B cell (primary cell): ENCODE measurements at regions not wholly inside any gene's neighbourhood (a gene's known extent, or its start where the extent isn't known, plus 50 kb on each side); places are given as distances from the start of the nearest gene placed in this dataset.

Experiments
- EZH2 ChIP-seq: IDR thresholded peaks from 2 replicates; pipeline ENCODE4 v1.6.1; 2012; ENCODE audit warnings: borderline replicate concordance, low read depth, mild to moderate bottlenecking, moderate library complexity, low read length; ENCODE audit not compliant: insufficient read depth, poor library complexity, severe bottlenecking
- TF ChIP-seq, protein P1 (sequence below): fragments of 200-600 bp; IDR thresholded peaks from one replicate; pipeline ENCODE4 v1.8.0; 2022; ENCODE audit warnings: antibody characterized with exemption, mild to moderate bottlenecking

DNA sequence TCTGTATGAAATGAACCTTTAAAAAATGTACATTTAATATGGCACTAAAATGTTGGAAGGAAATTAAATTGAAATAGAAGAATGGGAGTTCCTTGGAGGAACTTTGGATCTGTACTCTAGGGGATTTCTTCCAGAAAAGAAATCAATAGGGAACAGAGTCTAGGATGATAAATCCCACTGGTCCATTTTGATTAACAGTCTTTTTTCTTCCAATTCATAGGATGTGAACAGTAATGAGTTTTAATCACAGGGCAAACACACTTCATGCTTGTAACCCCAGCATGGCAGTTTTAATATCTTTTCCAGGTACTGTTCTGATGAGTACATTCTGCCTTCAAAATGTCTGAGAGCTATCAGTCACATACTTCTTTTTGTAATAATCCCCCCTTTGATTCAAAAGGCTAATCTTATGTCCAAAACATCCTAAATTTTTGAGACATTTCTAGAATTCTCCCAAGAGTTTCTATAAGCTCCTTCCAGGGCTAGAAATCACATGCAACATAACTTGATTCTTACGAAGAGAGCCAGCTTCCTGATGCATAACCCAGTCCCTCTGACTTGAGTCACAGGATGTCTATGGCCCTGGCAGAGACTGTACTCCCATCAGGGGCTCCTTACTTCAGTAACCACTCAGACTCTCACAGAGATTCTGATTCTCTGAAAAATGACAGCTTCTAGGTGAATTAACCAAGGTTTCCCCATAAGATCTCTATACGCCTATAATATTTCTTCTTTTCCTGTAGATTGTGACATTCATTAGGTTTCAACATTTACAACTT is 112.9 kb downstream of the SLC36A4 start:
- TF ChIP-seq, protein P1, sequence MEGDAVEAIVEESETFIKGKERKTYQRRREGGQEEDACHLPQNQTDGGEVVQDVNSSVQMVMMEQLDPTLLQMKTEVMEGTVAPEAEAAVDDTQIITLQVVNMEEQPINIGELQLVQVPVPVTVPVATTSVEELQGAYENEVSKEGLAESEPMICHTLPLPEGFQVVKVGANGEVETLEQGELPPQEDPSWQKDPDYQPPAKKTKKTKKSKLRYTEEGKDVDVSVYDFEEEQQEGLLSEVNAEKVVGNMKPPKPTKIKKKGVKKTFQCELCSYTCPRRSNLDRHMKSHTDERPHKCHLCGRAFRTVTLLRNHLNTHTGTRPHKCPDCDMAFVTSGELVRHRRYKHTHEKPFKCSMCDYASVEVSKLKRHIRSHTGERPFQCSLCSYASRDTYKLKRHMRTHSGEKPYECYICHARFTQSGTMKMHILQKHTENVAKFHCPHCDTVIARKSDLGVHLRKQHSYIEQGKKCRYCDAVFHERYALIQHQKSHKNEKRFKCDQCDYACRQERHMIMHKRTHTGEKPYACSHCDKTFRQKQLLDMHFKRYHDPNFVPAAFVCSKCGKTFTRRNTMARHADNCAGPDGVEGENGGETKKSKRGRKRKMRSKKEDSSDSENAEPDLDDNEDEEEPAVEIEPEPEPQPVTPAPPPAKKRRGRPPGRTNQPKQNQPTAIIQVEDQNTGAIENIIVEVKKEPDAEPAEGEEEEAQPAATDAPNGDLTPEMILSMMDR, result no peak
- no peak for TF ChIP-seq EZH2
